Amygdala (tissue), 56 donors: ENCODE measurements at regions not wholly inside any gene's neighbourhood (a gene's known extent, or its start where the extent isn't known, plus 50 kb on each side); places are given as distances from the start of the nearest gene placed in this dataset.
A peak's percentile ranks its signal among the peaks of the same experiment; 100 is the strongest.
"Not testable (repeated sequence)": the region's sequence is repeated elsewhere in the genome, so short reads cannot be mapped to it uniquely, and the experiment has no call there.

Source experiments
- DNase-seq, 56 donors: peaks; one replicate each; lab custom pipeline; 2025; lab: John Stamatoyannopoulos, UW

DNA sequence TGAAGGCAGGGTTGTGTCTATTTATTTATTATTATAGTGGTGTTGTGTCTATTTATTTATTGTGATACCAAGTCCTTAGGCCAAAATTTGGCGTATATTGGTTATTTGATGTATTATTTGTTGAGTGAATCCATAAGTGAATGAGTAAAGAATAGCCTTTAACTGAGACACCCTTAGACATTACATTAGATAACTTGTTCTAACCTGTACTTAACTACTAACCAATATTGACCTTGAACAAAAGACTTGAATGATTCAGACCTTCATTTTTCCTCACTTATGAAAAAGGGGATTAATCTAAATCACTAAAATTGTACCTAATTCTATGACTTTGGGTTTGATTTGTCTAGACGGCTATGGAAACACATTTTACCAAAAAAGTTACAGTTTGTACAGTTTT lies 370.5 kb downstream of the JRKL start:
- no peak for DNase-seq

DNA sequence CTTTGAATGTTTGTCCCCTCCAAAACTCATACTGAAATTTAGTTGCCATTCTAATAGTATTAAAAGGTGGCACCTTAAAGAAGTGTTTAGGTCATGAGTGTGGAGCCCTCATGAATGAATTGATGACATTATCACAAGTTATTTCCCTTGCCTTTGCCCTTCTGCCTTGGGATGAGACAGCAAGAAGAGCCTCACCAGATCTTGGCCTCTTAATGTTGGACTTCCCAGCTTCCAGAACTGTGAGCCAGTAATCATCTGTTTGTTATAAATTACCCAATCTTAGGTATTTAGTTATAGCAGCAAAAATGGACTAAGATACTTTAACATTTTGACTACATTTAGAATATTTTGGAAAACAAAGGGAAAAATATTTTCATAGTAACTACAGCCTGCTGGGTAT lies 371.0 kb downstream of the JRKL start:
- DNase-seq = no peak

- DNase-seq = no peak
These were observed 371.6 kb downstream of the JRKL start for GRCh38 chr11:96761451-96761850.

DNA sequence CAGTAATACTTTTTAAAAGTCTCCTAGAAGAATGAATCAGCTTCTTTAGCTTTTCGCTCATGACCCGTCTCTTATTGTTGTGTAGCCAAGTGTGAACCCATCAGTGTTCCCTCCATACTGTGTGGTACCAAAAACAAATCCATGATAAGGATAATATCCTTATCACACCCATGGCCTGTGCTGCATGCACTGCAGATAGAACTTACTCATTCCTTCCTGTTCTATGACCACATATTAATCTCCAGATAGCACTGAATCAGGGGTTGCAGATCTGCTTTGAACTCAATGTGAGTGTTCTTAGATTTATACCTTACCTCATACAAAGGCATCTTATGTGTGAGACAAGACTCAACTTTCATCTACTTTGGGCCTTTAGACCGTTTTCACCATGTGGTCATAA lies 373.4 kb downstream of the JRKL start:
- DNase-seq = no peak

DNA sequence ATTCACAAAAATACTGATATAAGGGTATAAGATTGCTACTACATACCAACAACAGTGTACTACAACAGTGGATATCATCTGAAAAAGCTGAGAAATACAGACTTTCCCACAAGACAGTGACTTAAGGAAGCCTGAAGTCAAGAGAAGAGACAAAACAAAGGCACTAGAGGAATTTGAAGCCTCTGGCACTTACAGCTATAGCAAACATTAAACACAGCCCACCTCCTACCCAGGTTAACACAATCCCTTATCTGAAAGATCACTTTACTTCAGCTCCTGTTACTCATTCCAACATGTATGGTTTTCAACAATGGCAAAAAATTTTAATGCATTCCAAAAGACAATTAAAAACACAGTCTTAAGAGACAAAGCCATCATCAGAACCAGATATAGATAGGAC lies 388.5 kb downstream of the JRKL start:
- no peak for DNase-seq

- DNase-seq = no peak
These were observed 389.2 kb downstream of the JRKL start for GRCh38 chr11:96779030-96779429.

- DNase-seq = no peak
These were observed 391.3 kb downstream of the JRKL start for GRCh38 chr11:96781082-96781481.

- no peak for DNase-seq
These were observed 392.8 kb downstream of the JRKL start for GRCh38 chr11:96782632-96783031.

DNA sequence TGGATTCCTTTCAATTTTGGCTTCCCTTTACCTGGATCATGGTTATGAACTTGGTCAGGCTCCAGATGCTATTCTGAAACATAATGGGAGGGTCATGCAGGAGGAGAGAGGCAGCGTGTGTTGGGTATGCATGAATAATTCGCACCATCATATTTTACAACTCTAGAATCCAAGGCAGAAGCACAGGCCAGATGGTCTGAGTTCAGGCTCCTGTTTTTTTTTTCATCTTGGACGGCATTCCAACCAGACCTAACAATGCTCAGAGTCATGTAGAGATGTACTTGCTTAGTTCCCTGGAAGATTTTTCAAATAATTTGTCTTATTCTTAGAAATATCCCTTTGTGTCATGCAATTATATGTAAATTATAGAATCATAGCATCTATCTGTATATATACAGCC lies 393.5 kb downstream of the JRKL start:
- no peak for DNase-seq

DNA sequence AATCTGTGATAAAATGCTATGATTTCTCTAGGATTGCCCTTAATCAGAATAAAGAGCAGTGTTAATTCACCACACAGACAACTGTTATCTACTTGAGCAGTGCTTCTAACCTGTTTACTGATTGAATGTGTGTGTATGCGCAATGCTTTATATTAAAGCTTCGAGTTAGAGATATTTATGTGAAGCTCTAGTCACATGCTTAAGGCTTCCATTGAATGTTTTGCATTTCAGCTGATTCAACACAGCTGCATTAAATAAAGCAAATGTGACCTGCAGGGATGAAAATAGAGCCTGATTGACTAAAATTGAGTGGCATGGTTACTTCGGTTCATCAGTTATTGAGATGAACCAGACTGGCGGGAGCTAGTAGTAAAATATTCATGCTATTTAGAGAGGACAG lies 395.3 kb downstream of the JRKL start:
- DNase-seq = no peak

GRCh38 chr11:96794152-96794551 lies 404.3 kb downstream of the JRKL start:
- no peak for DNase-seq

- no peak for DNase-seq
These were observed 408.6 kb downstream of the JRKL start for GRCh38 chr11:96798445-96798844.

GRCh38 chr11:96815236-96815635 lies 425.4 kb downstream of the JRKL start:
- no peak for DNase-seq

- no peak for DNase-seq
These were observed 427.9 kb downstream of the JRKL start for GRCh38 chr11:96817482-96818399.

DNA sequence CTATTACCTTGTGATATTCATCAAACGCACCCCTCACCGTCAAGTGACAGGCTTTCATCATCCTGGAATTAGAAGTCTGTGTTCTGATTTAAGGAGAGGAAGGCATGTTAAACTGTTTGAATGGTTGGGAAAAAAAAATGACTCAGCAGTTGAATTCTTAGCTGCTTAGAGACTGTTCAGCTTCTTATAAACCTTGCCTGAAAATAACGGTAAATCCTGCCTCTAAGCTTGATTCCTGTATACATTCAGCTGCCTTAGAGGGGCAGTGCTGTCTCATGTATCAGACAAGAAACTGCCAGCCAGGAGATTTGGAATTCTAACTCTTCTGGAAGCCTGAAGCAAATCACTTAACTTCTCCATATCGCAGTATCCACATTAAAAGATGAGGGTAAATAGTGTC lies 437.4 kb downstream of the JRKL start:
- peak in 3 of 56 donors; percentile 6 to 8 (median 8) for DNase-seq

GRCh38 chr11:96841792-96842191 lies 452.0 kb downstream of the JRKL start:
- no peak for DNase-seq

GRCh38 chr11:96842731-96843130 lies 452.9 kb downstream of the JRKL start:
- DNase-seq = no peak

DNA sequence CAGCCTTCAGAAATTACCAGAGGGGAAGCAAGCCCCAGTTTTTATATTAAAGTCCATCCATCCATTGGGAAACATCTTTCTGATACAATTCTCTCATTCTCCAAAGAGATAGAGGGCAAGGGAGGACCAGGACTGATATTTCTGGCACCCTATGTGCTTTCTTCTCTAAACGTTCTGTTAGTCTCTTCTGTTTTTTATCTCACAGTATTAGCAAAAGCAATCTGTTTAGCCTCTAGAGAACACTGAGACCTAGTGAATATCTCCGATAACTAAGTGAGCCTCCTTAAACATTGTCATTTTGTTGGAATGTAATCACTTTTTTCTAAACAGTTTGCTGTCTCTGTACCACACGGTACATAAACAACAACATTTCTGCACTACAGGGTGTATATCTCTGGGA lies 464.6 kb downstream of the JRKL start:
- no peak for DNase-seq

GRCh38 chr11:96861722-96862121 lies 471.9 kb downstream of the JRKL start:
- not testable (repeated sequence) for DNase-seq

- no peak for DNase-seq
These were observed 473.7 kb downstream of the JRKL start for GRCh38 chr11:96863520-96863919.

- DNase-seq = no peak
These were observed 475.2 kb downstream of the JRKL start for GRCh38 chr11:96865020-96865419.

DNA sequence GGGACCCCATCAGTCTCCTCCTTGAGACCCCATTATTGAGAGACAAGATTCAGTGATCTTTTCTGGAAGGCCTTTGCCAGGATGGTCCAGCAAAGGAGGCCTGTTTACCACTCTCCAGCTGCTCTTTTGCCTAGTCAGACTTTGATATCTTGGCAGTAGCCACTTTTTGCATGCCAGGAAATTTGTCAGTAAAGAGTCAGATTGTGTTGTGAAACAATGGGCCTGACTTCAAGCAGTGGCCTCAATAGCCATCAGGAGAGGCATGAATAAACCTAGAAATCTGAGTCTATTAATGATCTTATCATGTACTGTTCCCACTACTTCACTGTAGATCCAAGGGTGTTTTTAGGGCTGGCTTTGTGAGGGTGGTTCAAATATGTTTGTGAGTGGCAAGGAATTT lies 479.4 kb downstream of the JRKL start:
- DNase-seq = no peak

- DNase-seq = peak in 1 of 56 donors; percentile 2
These were observed 485.9 kb downstream of the JRKL start for GRCh38 chr11:96875712-96876111.
